NCI-H1417 (cell line): ENCODE measurements at regions not wholly inside any gene's neighbourhood (a gene's known extent, or its start where the extent isn't known, plus 50 kb on each side); places are given as distances from the start of the nearest gene placed in this dataset.
"Not testable (repeated sequence)": the region's sequence is repeated elsewhere in the genome, so short reads cannot be mapped to it uniquely, and the experiment has no call there.

Experiments
- DNase-seq, 3 experiments: peaks; one replicate each; lab custom pipeline; 2025; lab: John Stamatoyannopoulos, UW

- DNase-seq: peak in 1 of 3 experiments; percentile 34
Observed at GRCh38 chr5:58357799-58358500, 101.9 kb downstream of the PLK2 start.

- DNase-seq: no peak
Observed at GRCh38 chr5:58357121-58357520, 102.8 kb downstream of the PLK2 start.

- no peak for DNase-seq
Observed at GRCh38 chr5:58356662-58357061, 103.2 kb downstream of the PLK2 start.

GRCh38 chr5:58354827-58355226 is 105.1 kb downstream of the PLK2 start:
- DNase-seq: no peak

GRCh38 chr5:58353992-58354391 is 105.9 kb downstream of the PLK2 start:
- no peak for DNase-seq

- DNase-seq: no peak
Observed at GRCh38 chr5:58351190-58351589, 108.7 kb downstream of the PLK2 start.

GRCh38 chr5:58348996-58349728 is 110.7 kb downstream of the PLK2 start:
- no peak for DNase-seq

- DNase-seq: no peak
Observed at GRCh38 chr5:58346041-58346440, 113.8 kb downstream of the PLK2 start.

- no peak for DNase-seq
Observed at GRCh38 chr5:58341476-58341875, 118.4 kb downstream of the PLK2 start.

GRCh38 chr5:58335518-58335917 is 124.4 kb downstream of the PLK2 start:
- DNase-seq: no peak

- DNase-seq: no peak
Observed at GRCh38 chr5:58334035-58334434, 125.9 kb downstream of the PLK2 start.

- DNase-seq: no peak
Observed at GRCh38 chr5:58330781-58331180, 129.1 kb downstream of the PLK2 start.

- no peak for DNase-seq
Observed at GRCh38 chr5:58327289-58327688, 132.6 kb downstream of the PLK2 start.

GRCh38 chr5:58326022-58326421 is 133.9 kb downstream of the PLK2 start:
- no peak for DNase-seq

- DNase-seq: no peak
Observed at GRCh38 chr5:58322453-58322852, 137.4 kb downstream of the PLK2 start.

- DNase-seq: no peak
Observed at GRCh38 chr5:58318468-58318867, 141.4 kb downstream of the PLK2 start.

- DNase-seq: no peak
Observed at GRCh38 chr5:58317808-58318207, 142.1 kb downstream of the PLK2 start.

GRCh38 chr5:58317009-58317408 is 142.9 kb downstream of the PLK2 start:
- DNase-seq: no peak

GRCh38 chr5:58315794-58316193 is 144.1 kb downstream of the PLK2 start:
- DNase-seq: no peak

GRCh38 chr5:58314356-58315210 is 145.3 kb downstream of the PLK2 start:
- peak in 2 of 3 experiments; percentile 5 to 50 for DNase-seq

GRCh38 chr5:58312299-58312698 is 147.6 kb downstream of the PLK2 start:
- no peak for DNase-seq

- DNase-seq: no peak
Observed at GRCh38 chr5:58311526-58311925, 148.4 kb downstream of the PLK2 start.

- DNase-seq: not testable (repeated sequence)
Observed at GRCh38 chr5:58308384-58308783, 151.5 kb downstream of the PLK2 start.
